Middle frontal gyrus (tissue), 1 donor: ENCODE measurements at regions not wholly inside any gene's neighbourhood (a gene's known extent, or its start where the extent isn't known, plus 50 kb on each side); places are given as distances from the start of the nearest gene placed in this dataset.
"Not testable (repeated sequence)": the region's sequence is repeated elsewhere in the genome, so short reads cannot be mapped to it uniquely, and the experiment has no call there.

ENCODE experiments used
- DNase-seq: peaks from one replicate; pipeline ENCODE4 v3.0.0-alpha.2; 2015; ENCODE audit warnings: low spot score; ENCODE audit errors: extremely low spot score

- no peak for DNase-seq
Measured at GRCh38 chrX:63186137-63186536, 165.0 kb downstream of the SPIN4 start.

GRCh38 chrX:63179852-63180251 is 171.3 kb downstream of the SPIN4 start:
- DNase-seq = not testable (repeated sequence)

GRCh38 chrX:63176578-63176977 is 174.6 kb downstream of the SPIN4 start:
- DNase-seq = not testable (repeated sequence)

- DNase-seq = not testable (repeated sequence)
Measured at GRCh38 chrX:63173841-63174718, 177.1 kb downstream of the SPIN4 start.

- DNase-seq = not testable (repeated sequence)
Measured at GRCh38 chrX:63169416-63169815, 181.7 kb downstream of the SPIN4 start.

- not testable (repeated sequence) for DNase-seq
Measured at GRCh38 chrX:63168949-63169348, 182.2 kb downstream of the SPIN4 start.

- DNase-seq = not testable (repeated sequence)
Measured at GRCh38 chrX:63167002-63167401, 184.1 kb downstream of the SPIN4 start.

GRCh38 chrX:63160994-63161393 is 190.1 kb downstream of the SPIN4 start:
- not testable (repeated sequence) for DNase-seq

GRCh38 chrX:63160340-63160739 is 190.8 kb downstream of the SPIN4 start:
- not testable (repeated sequence) for DNase-seq

- DNase-seq = not testable (repeated sequence)
Measured at GRCh38 chrX:63145526-63145925, 205.6 kb downstream of the SPIN4 start.

- not testable (repeated sequence) for DNase-seq
Measured at GRCh38 chrX:63142588-63142987, 208.5 kb downstream of the SPIN4 start.

GRCh38 chrX:63135859-63136258 is 215.3 kb downstream of the SPIN4 start:
- not testable (repeated sequence) for DNase-seq

GRCh38 chrX:63128509-63128908 is 222.6 kb downstream of the SPIN4 start:
- no peak for DNase-seq

GRCh38 chrX:63115196-63115595 is 235.9 kb downstream of the SPIN4 start:
- DNase-seq = no peak

GRCh38 chrX:63101879-63102620 is 249.1 kb downstream of the SPIN4 start:
- no peak for DNase-seq

- DNase-seq = no peak
Measured at GRCh38 chrX:63058204-63058603, 292.9 kb downstream of the SPIN4 start.

- DNase-seq = no peak
Measured at GRCh38 chrX:63050225-63050624, 300.9 kb downstream of the SPIN4 start.

GRCh38 chrX:63032811-63033210 is 318.3 kb downstream of the SPIN4 start:
- DNase-seq = no peak

GRCh38 chrX:63013549-63013948 is 337.6 kb downstream of the SPIN4 start:
- no peak for DNase-seq

- DNase-seq = no peak
Measured at GRCh38 chrX:63012574-63012973, 338.6 kb downstream of the SPIN4 start.

- not testable (repeated sequence) for DNase-seq
Measured at GRCh38 chrX:63000196-63000595, 350.9 kb downstream of the SPIN4 start.
